OCI-LY1 (cell line): ENCODE measurements at regions not wholly inside any gene's neighbourhood (a gene's known extent, or its start where the extent isn't known, plus 50 kb on each side); places are given as distances from the start of the nearest gene placed in this dataset.
"Not testable (repeated sequence)": the region's sequence is repeated elsewhere in the genome, so short reads cannot be mapped to it uniquely, and the experiment has no call there.

Source experiments
- CTCF ChIP-seq: fragments of 200-600 bp; sonication (generic), shearing (Covaris generic); IDR thresholded peaks from 2 replicates; pipeline ENCODE4 v1.5.1; 2017; ENCODE audit warnings: mild to moderate bottlenecking, antibody characterized with exemption, low read length, moderate library complexity, mixed read lengths
- EZH2 ChIP-seq: fragments of 200-600 bp; sonication (generic), shearing (Covaris generic); IDR thresholded peaks from 2 replicates; pipeline ENCODE4 v1.8.0; 2017; ENCODE audit warnings: borderline replicate concordance, mixed run types, mild to moderate bottlenecking, antibody characterized with exemption, low read length, moderate library complexity, mixed read lengths

DNA sequence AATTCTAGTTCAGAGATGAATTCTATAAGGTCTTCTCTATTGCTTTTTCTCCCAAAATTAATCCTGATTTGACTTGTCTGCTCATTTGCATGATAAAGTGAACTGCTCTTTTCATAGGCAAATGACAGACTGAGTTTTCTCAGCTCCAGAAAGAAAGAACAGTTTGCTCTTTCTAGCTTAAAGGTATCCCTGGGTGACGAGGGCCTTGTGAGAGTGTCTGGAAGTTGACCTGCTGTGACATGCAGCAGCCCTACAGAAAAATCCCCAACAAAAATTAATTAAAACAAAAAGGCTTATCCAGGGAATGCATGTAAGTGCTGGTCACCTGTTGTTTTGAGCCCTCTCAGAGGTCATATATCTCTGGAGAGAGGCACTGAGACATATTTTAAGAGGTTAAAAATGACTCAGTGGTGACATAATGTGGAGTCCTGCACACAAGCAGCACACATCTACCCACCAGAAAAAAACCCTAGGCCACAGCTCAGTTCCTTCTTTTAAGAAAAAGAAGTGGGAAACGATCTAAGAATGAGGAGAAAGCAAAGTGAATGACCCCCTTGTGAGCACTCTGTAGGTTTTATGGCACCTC is 602.8 kb downstream of the TGIF2LX start:
- TF ChIP-seq CTCF, EZH2: not testable (repeated sequence)
